Retinal pigment epithelial cell (primary cell): ENCODE measurements at regions not wholly inside any gene's neighbourhood (a gene's known extent, or its start where the extent isn't known, plus 50 kb on each side); places are given as distances from the start of the nearest gene placed in this dataset.

Experiments used
- DNase-seq: peaks from one replicate; pipeline ENCODE4 v3.0.0-alpha.2; 2010; ENCODE audit warnings: low read depth
- H3K4me3 ChIP-seq: 2 replicates; pipeline ENCODE4 v1.5.1; 2011; ENCODE audit warnings: mild to moderate bottlenecking, low read length, control low read depth, moderate library complexity
- CTCF ChIP-seq: conservative IDR thresholded peaks from 2 replicates; pipeline ENCODE4 v1.5.1; 2011; ENCODE audit warnings: low read depth, low read length, control low read depth, inconsistent platforms

DNA sequence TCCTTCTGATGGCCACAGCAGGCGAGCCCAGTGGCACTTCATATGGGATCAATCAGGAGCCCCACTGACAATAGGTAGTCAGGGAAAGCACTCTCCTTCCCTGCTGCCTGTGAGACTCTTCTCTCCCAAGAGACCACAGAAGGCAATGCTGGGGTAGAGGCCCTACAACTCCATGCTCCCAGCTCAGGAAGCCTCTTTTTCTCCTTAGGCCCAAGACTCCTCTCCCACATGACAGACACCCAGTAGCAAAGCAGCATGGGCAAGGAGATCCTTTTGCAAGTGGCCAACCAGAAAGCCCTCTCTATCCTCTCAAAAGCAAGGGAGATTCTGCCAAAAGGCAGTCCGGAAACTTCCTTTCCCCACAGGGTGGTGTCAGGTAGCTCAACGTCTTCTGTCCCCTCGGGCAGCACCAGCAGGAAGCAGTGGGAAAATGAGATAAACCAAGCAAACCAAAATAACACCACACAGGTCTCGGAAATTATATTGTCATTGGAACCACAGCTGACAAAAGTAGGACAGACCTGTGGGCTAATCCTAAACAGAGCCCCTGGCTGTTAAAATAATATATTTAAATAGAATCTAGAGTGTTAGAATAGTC, 172.7 kb upstream of the GDF10 start:
- no peak for TF ChIP-seq CTCF
- H3K4me3 ChIP-seq, result no peak overlapping the region
- no peak for DNase-seq

DNA sequence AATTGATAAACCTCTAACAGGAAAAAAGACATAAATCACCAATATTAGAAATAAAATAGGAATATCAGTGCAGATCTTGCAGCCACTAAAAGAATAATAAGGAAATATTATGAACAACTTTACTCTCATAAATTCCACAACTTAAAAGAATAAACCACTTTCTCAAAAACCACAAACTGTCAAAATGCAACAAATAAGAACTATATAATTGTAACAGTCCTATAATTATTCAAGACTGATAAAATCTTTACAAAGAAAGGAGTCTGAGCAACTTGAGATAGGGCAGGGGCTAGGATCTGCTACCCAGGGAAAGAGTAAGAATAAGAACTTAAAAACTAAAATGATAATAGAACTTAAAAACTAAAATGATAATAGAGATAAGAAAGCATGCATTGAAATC, 169.5 kb upstream of the GDF10 start:
- no peak for TF ChIP-seq CTCF
- no peak overlapping the region for H3K4me3 ChIP-seq
- DNase-seq, result no peak

- TF ChIP-seq CTCF, result no peak
- H3K4me3 ChIP-seq, result no peak overlapping the region
- no peak for DNase-seq
Observed at GRCh38 chr10:47133871-47134570, 166.0 kb upstream of the GDF10 start.

- no peak overlapping the region for H3K4me3 ChIP-seq
- no peak for TF ChIP-seq CTCF
- DNase-seq, result no peak
Observed at GRCh38 chr10:47136866-47137265, 163.1 kb upstream of the GDF10 start.

GRCh38 chr10:47137311-47137851, 162.6 kb upstream of the GDF10 start:
- no peak overlapping the region for H3K4me3 ChIP-seq
- DNase-seq, result peak; percentile 10
- TF ChIP-seq CTCF, result no peak

DNA sequence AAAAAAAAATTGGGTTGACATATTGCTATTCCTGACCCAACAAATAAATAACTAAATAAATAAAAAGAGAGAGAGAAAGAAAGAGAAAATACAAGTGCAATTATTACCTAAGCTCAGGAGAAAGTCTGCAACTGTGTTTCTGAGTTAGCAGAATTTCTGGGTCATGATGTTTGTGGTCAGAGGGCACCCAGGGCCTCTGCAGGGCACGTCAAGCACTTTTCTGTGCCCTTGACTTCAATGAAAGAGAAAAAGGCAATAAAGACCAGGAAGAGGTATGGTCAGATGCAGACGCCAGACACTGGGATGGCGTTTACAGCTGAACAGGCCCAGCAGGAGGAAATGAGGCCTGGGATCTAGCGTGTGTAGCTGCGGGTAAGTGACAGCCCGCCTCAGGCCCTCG, 160.9 kb upstream of the GDF10 start:
- no peak for DNase-seq
- TF ChIP-seq CTCF, result no peak
- no peak overlapping the region for H3K4me3 ChIP-seq

DNA sequence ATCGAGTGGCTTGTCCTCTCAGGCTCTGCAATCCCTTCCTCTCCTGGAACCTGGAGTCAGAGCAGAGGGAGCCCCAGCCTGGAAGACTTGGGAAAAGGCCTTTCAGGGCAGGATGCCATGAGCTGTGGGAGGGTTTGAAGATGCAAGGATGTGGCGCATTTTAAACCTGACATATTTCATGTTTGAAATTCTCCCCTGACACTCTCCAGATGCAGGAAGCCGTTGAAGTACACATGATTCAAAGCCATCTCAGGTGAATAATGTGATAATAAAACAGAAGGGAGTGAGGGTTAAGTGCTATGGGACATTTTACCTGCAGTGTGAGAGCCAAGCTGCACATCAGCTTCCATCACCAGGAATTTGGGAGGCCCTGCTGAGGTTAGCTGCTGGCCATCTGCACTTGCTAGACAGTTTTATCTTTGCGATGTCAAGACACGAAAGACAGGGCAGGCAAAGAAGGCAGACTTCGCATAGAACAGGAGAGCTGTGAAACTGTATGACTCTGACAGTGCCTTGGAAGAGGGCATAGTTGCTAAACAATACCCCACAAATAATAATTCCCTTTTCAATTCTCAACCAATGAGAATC, 159.1 kb upstream of the GDF10 start:
- no peak overlapping the region for H3K4me3 ChIP-seq
- DNase-seq, result no peak
- TF ChIP-seq CTCF, result no peak
